Neural progenitor cell (in vitro differentiated cells): ENCODE measurements at regions not wholly inside any gene's neighbourhood (a gene's known extent, or its start where the extent isn't known, plus 50 kb on each side); places are given as distances from the start of the nearest gene placed in this dataset.

Experiments used
- EZH2 ChIP-seq: fragments of 200-600 bp; sonication (generic); IDR thresholded peaks from 2 replicates; pipeline ENCODE4 v1.6.1; 2017; ENCODE audit warnings: antibody characterized with exemption, mild to moderate bottlenecking, moderate library complexity
- EZH2phosphoT487 ChIP-seq: fragments of 200-600 bp; sonication (generic); IDR thresholded peaks from 2 replicates; pipeline ENCODE4 v1.6.1; 2017; ENCODE audit warnings: antibody characterized with exemption
- TF ChIP-seq, protein P1 (sequence below): fragments of 200-600 bp; sonication (generic); IDR thresholded peaks from 2 replicates; pipeline ENCODE4 v1.5.1; 2017; ENCODE audit warnings: antibody characterized with exemption, mild to moderate bottlenecking

DNA sequence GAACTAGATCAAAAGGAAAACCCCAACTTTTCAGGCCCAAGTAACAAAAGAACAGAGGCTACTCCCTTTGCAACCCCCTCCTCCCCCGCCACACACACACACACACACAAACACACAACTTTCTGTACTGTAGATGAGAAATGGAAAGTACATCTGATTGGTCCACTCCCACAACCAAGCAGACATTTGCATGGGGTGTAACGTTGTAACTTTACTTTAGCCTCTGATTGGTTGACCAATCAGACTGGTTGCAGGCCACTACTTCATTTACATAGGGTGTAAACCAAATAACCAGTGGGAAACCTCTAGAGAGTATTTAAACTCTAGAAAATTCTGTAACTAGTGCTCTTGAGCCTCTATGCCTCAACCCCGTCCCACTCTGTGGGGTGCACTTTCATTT lies 425.5 kb downstream of the GXYLT1 start:
- no peak for TF ChIP-seq EZH2
- TF ChIP-seq, protein P1, sequence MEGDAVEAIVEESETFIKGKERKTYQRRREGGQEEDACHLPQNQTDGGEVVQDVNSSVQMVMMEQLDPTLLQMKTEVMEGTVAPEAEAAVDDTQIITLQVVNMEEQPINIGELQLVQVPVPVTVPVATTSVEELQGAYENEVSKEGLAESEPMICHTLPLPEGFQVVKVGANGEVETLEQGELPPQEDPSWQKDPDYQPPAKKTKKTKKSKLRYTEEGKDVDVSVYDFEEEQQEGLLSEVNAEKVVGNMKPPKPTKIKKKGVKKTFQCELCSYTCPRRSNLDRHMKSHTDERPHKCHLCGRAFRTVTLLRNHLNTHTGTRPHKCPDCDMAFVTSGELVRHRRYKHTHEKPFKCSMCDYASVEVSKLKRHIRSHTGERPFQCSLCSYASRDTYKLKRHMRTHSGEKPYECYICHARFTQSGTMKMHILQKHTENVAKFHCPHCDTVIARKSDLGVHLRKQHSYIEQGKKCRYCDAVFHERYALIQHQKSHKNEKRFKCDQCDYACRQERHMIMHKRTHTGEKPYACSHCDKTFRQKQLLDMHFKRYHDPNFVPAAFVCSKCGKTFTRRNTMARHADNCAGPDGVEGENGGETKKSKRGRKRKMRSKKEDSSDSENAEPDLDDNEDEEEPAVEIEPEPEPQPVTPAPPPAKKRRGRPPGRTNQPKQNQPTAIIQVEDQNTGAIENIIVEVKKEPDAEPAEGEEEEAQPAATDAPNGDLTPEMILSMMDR = no peak
- TF ChIP-seq EZH2phosphoT487 = no peak
